ENCODE measurements at regions not wholly inside any gene's neighbourhood (a gene's known extent, or its start where the extent isn't known, plus 50 kb on each side); places are given as distances from the start of the nearest gene placed in this dataset.
"Not testable (repeated sequence)": the region's sequence is repeated elsewhere in the genome, so short reads cannot be mapped to it uniquely, and the experiment has no call there.

DNA sequence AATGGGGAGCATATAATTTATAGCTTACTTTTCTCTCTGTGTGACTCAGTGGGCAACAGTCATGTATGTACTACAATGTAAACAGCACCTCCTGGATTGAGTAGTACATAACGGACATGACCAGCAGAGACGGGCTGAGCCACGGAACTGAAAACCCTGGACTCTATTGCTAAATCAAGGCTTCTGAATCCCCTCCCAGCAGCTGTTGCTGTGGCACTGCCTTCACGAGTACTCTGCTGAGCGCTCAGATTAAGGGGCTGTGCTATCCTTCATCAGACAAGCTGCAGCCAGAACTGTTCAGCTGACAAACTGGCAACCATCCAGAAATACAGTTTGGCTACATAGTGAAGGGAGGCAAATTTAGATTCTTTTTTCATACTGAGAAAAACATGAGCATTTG, 131.3 kb upstream of the CCDC180 start:
- DNase-seq = no peak

- DNase-seq = peak; percentile 70
These were observed 129.2 kb upstream of the CTSV start for GRCh38 chr9:97168174-97168573.

- not testable (repeated sequence) for DNase-seq
These were observed 127.7 kb upstream of the CTSV start for GRCh38 chr9:97166496-97167138.

GRCh38 chr9:97160255-97160654, 121.3 kb upstream of the CTSV start:
- DNase-seq = no peak

DNA sequence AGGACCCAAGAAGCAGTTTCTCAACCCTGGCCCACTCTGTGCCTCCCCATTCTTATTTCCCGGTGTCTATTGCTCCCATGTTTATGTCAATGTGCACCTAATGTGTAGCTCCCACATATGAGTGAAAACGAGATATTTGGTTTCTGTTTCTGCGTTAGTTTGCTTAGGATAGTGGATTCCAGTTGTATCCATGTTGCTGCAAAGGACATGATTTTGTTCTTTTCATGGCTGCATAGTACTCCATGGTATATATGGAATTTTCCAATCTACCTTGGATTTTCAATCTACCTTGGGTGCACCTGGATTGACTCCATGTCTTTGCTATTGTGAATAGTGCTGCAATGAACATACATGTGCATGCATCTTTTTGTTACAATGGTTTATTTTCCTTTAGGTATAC, 119.8 kb upstream of the CTSV start:
- not testable (repeated sequence) for DNase-seq

- DNase-seq = not testable (repeated sequence)
These were observed 116.5 kb upstream of the CTSV start for GRCh38 chr9:97155441-97155840.

DNA sequence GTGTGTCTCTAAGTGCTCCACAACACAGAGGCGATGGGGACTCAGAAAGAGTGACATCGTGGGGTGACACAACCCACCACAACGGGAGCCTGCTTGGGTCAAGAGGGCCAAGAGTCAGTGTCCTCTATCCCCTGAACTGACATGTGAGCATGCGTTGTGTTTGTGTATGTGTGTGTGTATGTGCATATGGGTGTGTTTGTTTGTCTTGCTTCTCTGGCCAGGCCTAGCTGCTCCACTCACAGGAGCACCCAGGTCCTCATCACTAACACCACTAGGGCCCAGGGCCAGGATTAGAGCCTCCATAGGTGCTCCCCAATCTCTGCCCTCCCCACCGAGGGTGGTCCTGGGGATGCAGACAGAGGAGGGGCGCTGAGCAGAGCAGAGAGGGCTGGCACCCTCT, 115.0 kb upstream of the CTSV start:
- no peak for DNase-seq

DNA sequence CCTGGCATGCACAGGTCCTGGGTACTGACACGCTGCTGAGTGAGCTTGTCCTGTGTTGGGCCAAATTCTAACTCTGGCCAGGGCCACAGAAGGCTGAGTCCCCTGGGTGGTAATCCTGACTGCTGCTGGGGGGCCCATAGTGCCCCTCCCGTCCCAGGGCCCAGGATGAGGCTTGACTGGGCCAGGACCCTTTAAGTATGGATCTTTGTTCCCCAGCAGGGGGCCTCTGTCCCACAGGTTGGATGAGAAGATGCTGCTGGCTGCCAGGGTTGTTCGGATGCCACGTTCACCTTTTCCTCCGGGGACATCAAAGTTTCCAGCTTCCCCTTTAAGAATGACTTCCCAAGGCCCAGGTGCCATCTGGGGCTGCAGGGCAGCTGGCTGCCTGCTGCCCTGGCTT, 114.2 kb upstream of the CTSV start:
- not testable (repeated sequence) for DNase-seq

- DNase-seq = not testable (repeated sequence)
These were observed 111.5 kb upstream of the CTSV start for GRCh38 chr9:97150471-97150870.

- not testable (repeated sequence) for DNase-seq
These were observed 109.5 kb upstream of the CTSV start for GRCh38 chr9:97148428-97148827.

- peak; percentile 36 for DNase-seq
These were observed 106.7 kb upstream of the CTSV start for GRCh38 chr9:97145680-97146079.

GRCh38 chr9:97140566-97140965, 101.6 kb upstream of the CTSV start:
- DNase-seq = no peak

DNA sequence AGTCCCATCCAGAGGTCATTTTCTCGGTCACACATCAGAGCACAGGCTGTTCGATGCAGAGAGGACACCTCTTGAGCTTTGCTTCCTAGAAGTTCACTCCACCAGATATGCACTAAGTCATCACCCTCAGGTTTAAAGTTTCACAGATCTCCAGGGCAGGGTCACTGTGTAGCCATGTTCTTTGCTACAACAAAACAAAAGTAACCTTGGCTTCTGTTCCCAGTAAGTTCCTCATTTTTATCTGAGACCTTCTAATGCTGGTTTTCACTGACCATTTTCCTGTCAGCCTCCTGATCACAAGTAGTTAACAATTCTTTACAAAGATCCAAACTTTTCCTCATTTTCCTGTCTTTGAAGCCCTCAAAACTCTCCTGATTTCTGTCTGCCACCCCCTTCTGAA, 97.5 kb upstream of the CTSV start:
- no peak for DNase-seq

- DNase-seq = not testable (repeated sequence)
These were observed 95.0 kb upstream of the CTSV start for GRCh38 chr9:97133966-97134365.

- no peak for DNase-seq
These were observed 93.9 kb upstream of the CTSV start for GRCh38 chr9:97132865-97133264.

- not testable (repeated sequence) for DNase-seq
These were observed 91.9 kb upstream of the CTSV start for GRCh38 chr9:97130864-97131263.

DNA sequence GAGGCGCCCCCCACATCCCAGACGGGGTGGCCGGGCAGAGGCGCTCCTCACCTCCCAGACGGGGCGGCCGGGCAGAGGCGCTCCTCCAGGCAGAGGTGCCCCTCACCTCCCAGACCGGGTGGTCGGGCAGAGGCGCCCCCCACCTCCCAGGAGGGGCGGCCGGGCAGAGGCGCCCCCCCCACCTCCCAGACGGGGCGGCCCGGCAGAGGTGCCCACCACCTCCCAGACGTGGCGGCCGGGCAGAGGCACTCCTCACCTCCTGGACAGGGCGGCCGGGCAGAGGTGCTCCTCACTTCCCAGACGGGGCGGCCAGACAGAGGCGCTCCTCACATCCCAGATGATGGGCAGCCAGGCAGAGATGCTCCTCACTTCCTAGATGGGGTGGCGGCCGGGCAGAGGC, 91.4 kb upstream of the CTSV start:
- not testable (repeated sequence) for DNase-seq

GRCh38 chr9:97128919-97129318, 90.0 kb upstream of the CTSV start:
- no peak for DNase-seq

DNA sequence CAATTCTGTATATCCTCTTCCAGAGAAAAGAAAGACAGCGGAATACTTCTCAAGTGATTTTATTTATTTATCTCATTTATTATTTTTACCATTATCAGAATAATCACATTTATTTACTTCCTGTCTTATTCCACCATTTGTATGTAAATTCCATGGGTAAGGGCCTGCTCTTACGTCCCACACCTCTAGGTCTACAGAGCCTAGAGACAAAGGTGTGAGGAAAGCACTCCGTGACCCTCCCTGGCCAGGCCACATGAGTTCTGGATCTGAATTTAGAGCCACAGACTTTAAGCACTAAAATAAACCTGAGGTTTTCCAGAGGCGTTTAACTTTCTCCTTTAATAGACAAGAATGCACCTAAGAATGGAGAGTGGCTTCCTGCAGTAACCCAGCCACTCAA, 85.3 kb upstream of the CTSV start:
- no peak for DNase-seq

GRCh38 chr9:97110696-97111095, 71.8 kb upstream of the CTSV start:
- DNase-seq = no peak

DNA sequence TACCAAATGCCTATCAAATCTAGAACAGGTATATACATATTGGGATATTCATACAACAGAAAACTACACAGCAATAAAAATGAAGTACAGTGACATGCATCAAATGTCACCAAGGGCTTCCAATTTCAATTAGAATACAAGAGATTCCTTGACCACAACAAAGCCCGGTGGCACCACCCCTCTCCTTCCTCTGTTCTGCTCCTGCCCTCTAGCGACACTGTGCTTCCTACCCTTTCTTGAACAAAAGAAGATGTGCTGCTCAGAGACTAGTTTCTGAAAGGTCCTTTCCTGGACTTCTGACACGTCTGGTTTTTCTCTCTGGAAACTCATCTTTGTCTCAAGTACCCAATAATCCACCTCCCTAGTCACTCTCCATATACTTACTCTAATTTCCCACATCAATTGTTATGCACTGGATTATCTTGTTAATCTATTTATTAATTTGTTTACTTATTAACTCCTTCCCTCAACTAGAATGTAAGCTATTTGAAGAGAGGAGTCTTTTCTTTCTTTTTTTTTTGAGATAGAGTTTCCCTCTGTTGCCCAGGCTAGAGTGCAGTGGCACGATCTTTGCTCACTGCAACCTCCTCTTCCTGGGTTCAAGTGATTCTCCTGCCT, 70.4 kb upstream of the CTSV start:
- peak; percentile 3 for DNase-seq

DNA sequence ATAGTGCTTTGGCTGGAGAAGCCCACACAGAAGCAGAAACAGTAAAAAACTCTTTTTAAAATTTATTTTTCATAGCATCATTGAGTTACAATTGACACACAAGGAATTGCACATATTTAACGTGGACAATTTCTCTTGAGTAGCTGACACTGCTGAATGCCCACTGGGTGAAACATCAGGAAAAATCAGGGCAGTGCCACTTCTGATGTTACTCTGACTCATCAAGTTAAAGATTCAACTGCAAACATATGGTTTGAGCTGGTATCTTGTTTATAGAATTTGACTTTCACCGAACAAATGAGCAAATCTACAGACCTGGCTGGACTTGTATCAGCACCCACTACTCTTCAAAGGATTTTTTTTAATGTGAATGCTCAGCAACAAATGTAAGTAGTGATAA, 66.3 kb upstream of the CTSV start:
- not testable (repeated sequence) for DNase-seq

DNA sequence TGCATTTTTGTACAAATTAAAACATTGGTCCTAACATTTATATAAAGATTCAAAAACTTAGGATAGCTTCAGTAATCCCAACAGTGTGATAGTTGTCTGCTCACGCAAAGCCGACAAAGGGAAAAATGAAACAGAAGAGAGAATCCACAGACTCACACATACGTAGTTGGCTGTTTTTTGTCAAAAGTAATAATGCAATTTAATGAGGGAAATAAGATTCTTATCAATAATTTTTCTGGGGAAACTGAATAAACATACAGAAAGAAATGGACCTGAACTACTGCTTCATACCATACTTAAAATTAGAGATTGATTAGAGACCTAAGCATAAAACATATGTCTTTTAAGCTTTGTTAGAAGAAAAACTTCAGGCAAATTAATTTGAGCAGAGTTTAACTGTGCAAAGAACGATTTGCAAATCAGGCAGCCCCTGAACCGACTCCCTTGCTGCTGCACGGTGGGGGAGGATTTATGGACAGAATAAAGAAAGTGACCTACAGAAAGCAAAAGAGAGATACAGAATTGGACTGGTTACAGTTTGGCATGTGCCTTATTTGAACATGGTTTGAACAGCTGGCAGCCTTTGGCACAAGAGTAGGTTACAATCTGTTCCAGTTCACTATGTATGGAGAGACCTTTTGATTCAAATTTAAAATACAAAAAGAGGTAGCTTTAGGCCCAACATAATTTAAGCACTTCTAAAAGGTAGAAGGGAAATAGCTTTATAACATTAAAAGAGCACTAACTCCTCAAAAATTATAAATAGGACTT, 64.9 kb upstream of the CTSV start:
- not testable (repeated sequence) for DNase-seq

GRCh38 chr9:97099540-97099939, 60.6 kb upstream of the CTSV start:
- not testable (repeated sequence) for DNase-seq

Measured in GDM1 (cell line).